Stimulated activated CD4-positive, alpha-beta T cell treated with anti-CD3 and anti-CD28 coated beads, Interleukin-4, amount 100 ng/mL, for 1 hour (primary cell): ENCODE measurements at regions not wholly inside any gene's neighbourhood (a gene's known extent, or its start where the extent isn't known, plus 50 kb on each side); places are given as distances from the start of the nearest gene placed in this dataset.

ENCODE experiments used
- DNase-seq: peaks from one replicate; pipeline ENCODE4 v3.0.0-alpha.2; 2020

- DNase-seq: no peak
These were observed 147.9 kb upstream of the CBLN2 start for GRCh38 chr18:72692086-72692485.

GRCh38 chr18:72687736-72688135, 143.6 kb upstream of the CBLN2 start:
- no peak for DNase-seq

GRCh38 chr18:72675394-72675793, 131.3 kb upstream of the CBLN2 start:
- no peak for DNase-seq

- no peak for DNase-seq
These were observed 130.6 kb upstream of the CBLN2 start for GRCh38 chr18:72674710-72675109.

- no peak for DNase-seq
These were observed 129.1 kb upstream of the CBLN2 start for GRCh38 chr18:72673242-72673641.

- no peak for DNase-seq
These were observed 128.4 kb upstream of the CBLN2 start for GRCh38 chr18:72672364-72673184.

GRCh38 chr18:72667932-72668331, 123.8 kb upstream of the CBLN2 start:
- DNase-seq: no peak

- peak; percentile 22 for DNase-seq
These were observed 109.0 kb upstream of the CBLN2 start for GRCh38 chr18:72652990-72653593.

GRCh38 chr18:72651033-72651432, 106.9 kb upstream of the CBLN2 start:
- DNase-seq: no peak

- no peak for DNase-seq
These were observed 104.4 kb upstream of the CBLN2 start for GRCh38 chr18:72648481-72648960.

- DNase-seq: no peak
These were observed 103.9 kb upstream of the CBLN2 start for GRCh38 chr18:72648079-72648478.

GRCh38 chr18:72640557-72640956, 96.4 kb upstream of the CBLN2 start:
- DNase-seq: no peak

GRCh38 chr18:72638376-72638775, 94.2 kb upstream of the CBLN2 start:
- DNase-seq: no peak

- DNase-seq: no peak
These were observed 93.6 kb upstream of the CBLN2 start for GRCh38 chr18:72637721-72638120.

GRCh38 chr18:72637299-72637698, 93.2 kb upstream of the CBLN2 start:
- no peak for DNase-seq

GRCh38 chr18:72636611-72637010, 92.5 kb upstream of the CBLN2 start:
- no peak for DNase-seq

GRCh38 chr18:72634500-72634899, 90.4 kb upstream of the CBLN2 start:
- no peak for DNase-seq

- DNase-seq: no peak
These were observed 86.8 kb upstream of the CBLN2 start for GRCh38 chr18:72630991-72631390.

GRCh38 chr18:72623444-72623843, 79.3 kb upstream of the CBLN2 start:
- no peak for DNase-seq

GRCh38 chr18:72613534-72613930, 69.4 kb upstream of the CBLN2 start:
- DNase-seq: no peak

GRCh38 chr18:72612894-72613533, 68.9 kb upstream of the CBLN2 start:
- DNase-seq: no peak

- no peak for DNase-seq
These were observed 61.2 kb upstream of the CBLN2 start for GRCh38 chr18:72605376-72605775.

GRCh38 chr18:72601944-72602343, 57.8 kb upstream of the CBLN2 start:
- DNase-seq: no peak

- DNase-seq: no peak
These were observed 57.3 kb upstream of the CBLN2 start for GRCh38 chr18:72601481-72601880.
